GM23338 (cell line): ENCODE measurements at regions not wholly inside any gene's neighbourhood (a gene's known extent, or its start where the extent isn't known, plus 50 kb on each side); places are given as distances from the start of the nearest gene placed in this dataset.

Experiments used
- EZH2 ChIP-seq: fragments of 200-600 bp; sonication (generic); IDR thresholded peaks from one replicate; pipeline ENCODE4 v1.8.0; 2017; ENCODE audit warnings: antibody characterized with exemption, mild to moderate bottlenecking, low read depth; ENCODE audit not compliant: unreplicated experiment
- EZH2phosphoT487 ChIP-seq: fragments of 200-600 bp; sonication (generic); IDR thresholded peaks from one replicate; pipeline ENCODE4 v1.8.1; 2018; ENCODE audit warnings: antibody characterized with exemption; ENCODE audit not compliant: unreplicated experiment
- POLR2AphosphoS5 ChIP-seq: IDR thresholded peaks from 2 replicates; pipeline ENCODE4 v1.6.1; 2016; ENCODE audit warnings: antibody characterized with exemption, low read depth
- STAT1 ChIP-seq: IDR thresholded peaks from one replicate; pipeline ENCODE4 v1.6.1; 2016; ENCODE audit warnings: antibody characterized with exemption; ENCODE audit not compliant: unreplicated experiment
- ZNF331 ChIP-seq: fragments of 250-450 bp; sonication (Bioruptor Pico); IDR thresholded peaks from 2 replicates; pipeline ENCODE4 v1.5.0; 2020; ENCODE audit warnings: low read depth, mild to moderate bottlenecking, moderate library complexity
- TF ChIP-seq, protein P1 (sequence below), 2 experiments: fragments of 200-600 bp in 1 of 2; sonication (generic) in 1 of 2; conservative IDR thresholded peaks; 2 replicates each; pipeline versions ENCODE4 v1.5.1 to v1.6.1; 2016 to 2017; ENCODE audit warnings: antibody characterized with exemption in 2 of 2, low read depth in 2 of 2, mild to moderate bottlenecking in 2 of 2, moderate library complexity in 1 of 2
- TF ChIP-seq, protein P2 (sequence below): IDR thresholded peaks from one replicate; pipeline ENCODE4 v1.6.1; 2018; ENCODE audit warnings: antibody characterized with exemption; ENCODE audit not compliant: unreplicated experiment
- TF ChIP-seq, protein P3 (sequence below): IDR thresholded peaks from 2 replicates; pipeline ENCODE4 v1.6.1; 2016; ENCODE audit warnings: antibody characterized with exemption

DNA sequence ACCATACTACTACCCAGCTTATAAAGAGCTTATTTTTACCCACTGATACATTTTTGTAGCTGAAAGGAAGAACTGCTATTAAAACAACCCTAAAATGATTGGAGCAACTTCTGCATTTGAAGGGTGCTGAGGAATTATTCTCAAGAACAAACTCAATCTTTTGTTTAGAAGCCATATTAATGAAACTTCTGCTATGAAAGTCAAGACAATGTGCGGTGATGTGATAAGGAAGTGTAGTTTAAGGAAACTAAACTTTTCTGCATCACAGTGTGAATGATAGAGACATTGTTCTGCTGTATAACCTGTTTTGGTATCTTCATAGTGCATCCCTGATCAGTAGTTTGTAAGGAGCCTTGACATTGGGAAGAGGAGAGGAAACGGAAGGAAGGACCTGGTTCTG is 408.5 kb downstream of the TMEM38B start:
- TF ChIP-seq, protein P1, sequence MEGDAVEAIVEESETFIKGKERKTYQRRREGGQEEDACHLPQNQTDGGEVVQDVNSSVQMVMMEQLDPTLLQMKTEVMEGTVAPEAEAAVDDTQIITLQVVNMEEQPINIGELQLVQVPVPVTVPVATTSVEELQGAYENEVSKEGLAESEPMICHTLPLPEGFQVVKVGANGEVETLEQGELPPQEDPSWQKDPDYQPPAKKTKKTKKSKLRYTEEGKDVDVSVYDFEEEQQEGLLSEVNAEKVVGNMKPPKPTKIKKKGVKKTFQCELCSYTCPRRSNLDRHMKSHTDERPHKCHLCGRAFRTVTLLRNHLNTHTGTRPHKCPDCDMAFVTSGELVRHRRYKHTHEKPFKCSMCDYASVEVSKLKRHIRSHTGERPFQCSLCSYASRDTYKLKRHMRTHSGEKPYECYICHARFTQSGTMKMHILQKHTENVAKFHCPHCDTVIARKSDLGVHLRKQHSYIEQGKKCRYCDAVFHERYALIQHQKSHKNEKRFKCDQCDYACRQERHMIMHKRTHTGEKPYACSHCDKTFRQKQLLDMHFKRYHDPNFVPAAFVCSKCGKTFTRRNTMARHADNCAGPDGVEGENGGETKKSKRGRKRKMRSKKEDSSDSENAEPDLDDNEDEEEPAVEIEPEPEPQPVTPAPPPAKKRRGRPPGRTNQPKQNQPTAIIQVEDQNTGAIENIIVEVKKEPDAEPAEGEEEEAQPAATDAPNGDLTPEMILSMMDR (conservative IDR thresholded peaks at IDR 0.05; ENCODE audit: low read depth in 2 of 2): no peak
- TF ChIP-seq POLR2AphosphoS5 (no peak), EZH2 (no peak), EZH2phosphoT487 (no peak), STAT1 (no peak), ZNF331 (no peak)
- TF ChIP-seq, protein P2, sequence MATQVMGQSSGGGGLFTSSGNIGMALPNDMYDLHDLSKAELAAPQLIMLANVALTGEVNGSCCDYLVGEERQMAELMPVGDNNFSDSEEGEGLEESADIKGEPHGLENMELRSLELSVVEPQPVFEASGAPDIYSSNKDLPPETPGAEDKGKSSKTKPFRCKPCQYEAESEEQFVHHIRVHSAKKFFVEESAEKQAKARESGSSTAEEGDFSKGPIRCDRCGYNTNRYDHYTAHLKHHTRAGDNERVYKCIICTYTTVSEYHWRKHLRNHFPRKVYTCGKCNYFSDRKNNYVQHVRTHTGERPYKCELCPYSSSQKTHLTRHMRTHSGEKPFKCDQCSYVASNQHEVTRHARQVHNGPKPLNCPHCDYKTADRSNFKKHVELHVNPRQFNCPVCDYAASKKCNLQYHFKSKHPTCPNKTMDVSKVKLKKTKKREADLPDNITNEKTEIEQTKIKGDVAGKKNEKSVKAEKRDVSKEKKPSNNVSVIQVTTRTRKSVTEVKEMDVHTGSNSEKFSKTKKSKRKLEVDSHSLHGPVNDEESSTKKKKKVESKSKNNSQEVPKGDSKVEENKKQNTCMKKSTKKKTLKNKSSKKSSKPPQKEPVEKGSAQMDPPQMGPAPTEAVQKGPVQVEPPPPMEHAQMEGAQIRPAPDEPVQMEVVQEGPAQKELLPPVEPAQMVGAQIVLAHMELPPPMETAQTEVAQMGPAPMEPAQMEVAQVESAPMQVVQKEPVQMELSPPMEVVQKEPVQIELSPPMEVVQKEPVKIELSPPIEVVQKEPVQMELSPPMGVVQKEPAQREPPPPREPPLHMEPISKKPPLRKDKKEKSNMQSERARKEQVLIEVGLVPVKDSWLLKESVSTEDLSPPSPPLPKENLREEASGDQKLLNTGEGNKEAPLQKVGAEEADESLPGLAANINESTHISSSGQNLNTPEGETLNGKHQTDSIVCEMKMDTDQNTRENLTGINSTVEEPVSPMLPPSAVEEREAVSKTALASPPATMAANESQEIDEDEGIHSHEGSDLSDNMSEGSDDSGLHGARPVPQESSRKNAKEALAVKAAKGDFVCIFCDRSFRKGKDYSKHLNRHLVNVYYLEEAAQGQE: no peak
- TF ChIP-seq, protein P3, sequence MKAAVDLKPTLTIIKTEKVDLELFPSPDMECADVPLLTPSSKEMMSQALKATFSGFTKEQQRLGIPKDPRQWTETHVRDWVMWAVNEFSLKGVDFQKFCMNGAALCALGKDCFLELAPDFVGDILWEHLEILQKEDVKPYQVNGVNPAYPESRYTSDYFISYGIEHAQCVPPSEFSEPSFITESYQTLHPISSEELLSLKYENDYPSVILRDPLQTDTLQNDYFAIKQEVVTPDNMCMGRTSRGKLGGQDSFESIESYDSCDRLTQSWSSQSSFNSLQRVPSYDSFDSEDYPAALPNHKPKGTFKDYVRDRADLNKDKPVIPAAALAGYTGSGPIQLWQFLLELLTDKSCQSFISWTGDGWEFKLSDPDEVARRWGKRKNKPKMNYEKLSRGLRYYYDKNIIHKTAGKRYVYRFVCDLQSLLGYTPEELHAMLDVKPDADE: no peak
